ENCODE measurements at regions not wholly inside any gene's neighbourhood (a gene's known extent, or its start where the extent isn't known, plus 50 kb on each side); places are given as distances from the start of the nearest gene placed in this dataset.

DNA sequence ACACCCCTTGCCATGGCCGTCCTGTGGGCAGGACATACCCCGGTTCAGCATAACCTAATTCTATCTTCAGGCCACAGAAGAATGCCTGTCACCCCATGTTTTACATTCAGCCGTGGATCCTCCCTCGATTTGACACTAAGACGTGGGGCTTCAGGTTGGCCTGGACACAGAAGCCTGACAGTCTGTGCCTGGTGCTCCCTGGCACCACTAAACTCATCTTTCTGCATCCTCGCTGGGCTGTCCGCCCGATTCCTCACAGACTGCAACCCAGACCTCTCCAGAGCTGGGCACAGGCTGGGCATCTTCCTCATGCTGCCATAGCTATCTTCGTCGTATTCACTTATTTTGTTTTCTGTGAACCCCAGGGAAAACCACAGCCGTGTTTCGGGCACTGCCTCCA is 117.8 kb upstream of the IQSEC1 start:
- H3K4me3 Mint-ChIP-seq = no peak overlapping the region
- Histone ChIP-seq H3K27ac (ENCODE audit: insufficient read depth, low read length, poor library complexity, severe bottlenecking) (no peak overlapping the region), H3K27me3 (ENCODE audit: control insufficient read depth, insufficient read depth, low read length) (no peaks in the 10 kb centered on the region), H3K4me3 (ENCODE audit: low read depth, low read length) (no peak overlapping the region), H3K9me3 (ENCODE audit: control insufficient read depth in 2 of 2, low read length in 2 of 2) (no peaks in the 10 kb centered on the region), H3K36me3 (ENCODE audit: control insufficient read depth, insufficient read depth, low read length) (no peaks in the 10 kb centered on the region), H3K4me1 (ENCODE audit: control insufficient read depth, insufficient read depth, low read length, poor library complexity, severe bottlenecking) (peaks cover 6% of the 10 kb centered on the region)
- H3K36me3 Mint-ChIP-seq = no peaks in the 10 kb centered on the region
- H3K9me3 Mint-ChIP-seq = peaks cover 0 to 7% (median 0%) of the 10 kb centered on the region in 7 donors
- no peak for ATAC-seq (ENCODE audit: low read depth in 2 of 2)
- no peak overlapping the region for H3K27ac Mint-ChIP-seq
- H3K27me3 Mint-ChIP-seq = peaks cover 17% of the 10 kb centered on the region
- H3K4me1 Mint-ChIP-seq = peaks cover 0 to 7% (median 3%) of the 10 kb centered on the region in 4 donors
- DNase-seq = no peak

DNA sequence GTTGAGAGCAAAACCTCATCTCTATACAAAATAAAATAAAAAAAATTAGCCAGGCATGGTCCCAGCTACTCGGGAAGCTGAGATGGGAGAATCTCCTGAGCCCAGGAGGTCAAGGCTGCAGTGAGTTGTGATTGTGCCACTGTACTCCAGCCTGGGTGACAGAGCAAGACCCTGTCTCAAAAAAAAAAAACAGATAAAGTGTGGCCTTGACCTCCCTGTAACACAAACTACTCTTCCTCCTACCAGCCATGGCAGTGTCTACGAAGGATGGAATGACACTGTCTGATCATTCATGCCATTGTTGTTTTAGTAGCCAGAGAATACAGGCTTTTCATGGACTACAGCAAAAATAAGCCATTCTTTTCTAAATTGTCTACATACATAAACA is 117.1 kb upstream of the IQSEC1 start:
- H3K36me3 Mint-ChIP-seq = no peaks in the 10 kb centered on the region
- H3K4me1 ChIP-seq (ENCODE audit: control insufficient read depth, insufficient read depth, low read length, poor library complexity, severe bottlenecking) = peaks cover 6% of the 10 kb centered on the region
- no peak overlapping the region for H3K4me3 ChIP-seq (ENCODE audit: low read depth, low read length)
- H3K36me3 ChIP-seq (ENCODE audit: control insufficient read depth, insufficient read depth, low read length) = no peaks in the 10 kb centered on the region
- no peak overlapping the region for H3K27ac Mint-ChIP-seq
- peaks cover 17% of the 10 kb centered on the region for H3K27me3 Mint-ChIP-seq
- peaks cover 0 to 7% (median 0%) of the 10 kb centered on the region in 7 donors for H3K9me3 Mint-ChIP-seq
- DNase-seq (no peak), ATAC-seq (ENCODE audit: low read depth in 2 of 2) (no peak)
- no peak overlapping the region for H3K4me3 Mint-ChIP-seq
- H3K4me1 Mint-ChIP-seq = peaks cover 0 to 7% (median 3%) of the 10 kb centered on the region in 4 donors
- no peaks in the 10 kb centered on the region for H3K9me3 ChIP-seq (ENCODE audit: control insufficient read depth in 2 of 2, low read length in 2 of 2)
- no peak overlapping the region for H3K27ac ChIP-seq (ENCODE audit: insufficient read depth, low read length, poor library complexity, severe bottlenecking)
- no peaks in the 10 kb centered on the region for H3K27me3 ChIP-seq (ENCODE audit: control insufficient read depth, insufficient read depth, low read length)

DNA sequence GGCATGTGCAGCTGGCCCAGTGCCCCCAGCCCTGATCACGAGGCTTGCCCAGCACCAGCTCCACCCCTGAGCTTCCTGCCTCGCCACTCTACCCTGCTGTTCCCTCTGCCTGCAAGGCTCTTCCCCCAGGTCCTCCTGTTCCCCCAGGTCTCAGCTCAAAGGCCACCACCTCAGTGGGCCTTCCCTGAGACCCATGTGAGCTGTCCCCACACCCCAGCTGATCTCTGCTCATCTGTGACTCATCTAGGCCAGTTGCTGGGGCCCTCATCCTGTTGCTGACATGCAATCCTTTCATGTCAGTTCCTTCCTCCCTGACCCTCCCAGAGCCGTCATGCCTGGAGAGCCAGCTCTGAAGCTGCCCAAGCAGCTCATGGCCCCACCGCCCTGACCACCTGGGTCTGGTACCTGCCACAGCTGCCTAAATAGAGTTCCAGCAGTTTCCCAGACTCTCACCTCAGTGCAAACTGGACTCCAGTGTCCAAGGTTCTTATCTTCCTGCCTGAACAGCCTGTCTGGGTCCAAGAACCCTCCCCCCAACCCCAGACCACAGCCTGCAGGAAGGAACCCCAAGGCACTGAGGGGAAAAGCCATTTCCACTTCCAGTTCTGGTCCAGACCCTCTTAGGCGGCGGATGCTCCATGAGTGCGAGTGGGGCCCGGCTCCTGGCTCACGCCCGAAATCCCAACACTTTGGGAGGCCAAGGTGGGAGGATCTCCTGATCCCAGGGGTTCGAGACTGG is 116.6 kb upstream of the IQSEC1 start:
- H3K27ac ChIP-seq (ENCODE audit: insufficient read depth, low read length, poor library complexity, severe bottlenecking) = no peak overlapping the region
- Mint-ChIP-seq H3K36me3 (no peaks in the 10 kb centered on the region), H3K27ac (peak overlapping the region in 1 of 3 donors; percentile 3), H3K4me1 (peaks cover 0 to 7% (median 3%) of the 10 kb centered on the region in 4 donors), H3K4me3 (peak overlapping the region in 1 of 4 donors; percentile 84), H3K9me3 (peaks cover 0 to 7% (median 0%) of the 10 kb centered on the region in 7 donors), H3K27me3 (peaks cover 17% of the 10 kb centered on the region)
- no peaks in the 10 kb centered on the region for H3K36me3 ChIP-seq (ENCODE audit: control insufficient read depth, insufficient read depth, low read length)
- no peak overlapping the region for H3K4me3 ChIP-seq (ENCODE audit: low read depth, low read length)
- H3K27me3 ChIP-seq (ENCODE audit: control insufficient read depth, insufficient read depth, low read length) = no peaks in the 10 kb centered on the region
- peak in 1 of 2 donors; percentile 59 for ATAC-seq (ENCODE audit: low read depth in 2 of 2)
- peak in 1 of 3 donors; percentile 66 for DNase-seq
- H3K4me1 ChIP-seq (ENCODE audit: control insufficient read depth, insufficient read depth, low read length, poor library complexity, severe bottlenecking) = peaks cover 6% of the 10 kb centered on the region
- H3K9me3 ChIP-seq (ENCODE audit: control insufficient read depth in 2 of 2, low read length in 2 of 2) = no peaks in the 10 kb centered on the region

DNA sequence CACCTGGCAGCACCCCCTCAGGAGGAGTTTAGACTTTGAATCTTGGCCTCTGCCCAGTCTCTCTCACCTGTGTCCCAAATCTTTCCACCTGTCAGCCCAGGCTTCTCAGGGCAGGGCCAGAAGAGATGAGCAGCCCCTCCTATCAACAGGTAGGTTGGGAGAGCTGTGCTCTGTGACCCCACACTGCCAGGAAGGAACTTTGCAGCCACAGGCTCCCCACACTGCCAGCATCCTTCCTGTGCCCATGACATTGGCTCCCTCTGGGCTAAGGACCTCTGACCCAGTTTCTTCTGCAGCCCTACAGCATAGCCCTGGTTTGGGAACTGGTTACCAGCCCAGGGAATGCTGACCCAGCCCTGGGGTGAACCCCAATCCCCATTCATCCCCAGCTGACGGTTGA is 115.7 kb upstream of the IQSEC1 start:
- H3K27ac ChIP-seq (ENCODE audit: insufficient read depth, low read length, poor library complexity, severe bottlenecking) = no peak overlapping the region
- DNase-seq (no peak), ATAC-seq (ENCODE audit: low read depth in 2 of 2) (no peak)
- H3K9me3 Mint-ChIP-seq = peaks cover 0 to 7% (median 2%) of the 10 kb centered on the region in 7 donors
- H3K36me3 Mint-ChIP-seq = no peaks in the 10 kb centered on the region
- H3K4me3 ChIP-seq (ENCODE audit: low read depth, low read length) = no peak overlapping the region
- no peaks in the 10 kb centered on the region for H3K9me3 ChIP-seq (ENCODE audit: control insufficient read depth in 2 of 2, low read length in 2 of 2)
- H3K27me3 ChIP-seq (ENCODE audit: control insufficient read depth, insufficient read depth, low read length) = no peaks in the 10 kb centered on the region
- H3K27me3 Mint-ChIP-seq = peaks cover 17% of the 10 kb centered on the region
- peaks cover 0 to 7% (median 3%) of the 10 kb centered on the region in 4 donors for H3K4me1 Mint-ChIP-seq
- H3K4me1 ChIP-seq (ENCODE audit: control insufficient read depth, insufficient read depth, low read length, poor library complexity, severe bottlenecking) = peaks cover 6% of the 10 kb centered on the region
- H3K4me3 Mint-ChIP-seq = no peak overlapping the region
- H3K36me3 ChIP-seq (ENCODE audit: control insufficient read depth, insufficient read depth, low read length) = no peaks in the 10 kb centered on the region
- H3K27ac Mint-ChIP-seq = no peak overlapping the region

DNA sequence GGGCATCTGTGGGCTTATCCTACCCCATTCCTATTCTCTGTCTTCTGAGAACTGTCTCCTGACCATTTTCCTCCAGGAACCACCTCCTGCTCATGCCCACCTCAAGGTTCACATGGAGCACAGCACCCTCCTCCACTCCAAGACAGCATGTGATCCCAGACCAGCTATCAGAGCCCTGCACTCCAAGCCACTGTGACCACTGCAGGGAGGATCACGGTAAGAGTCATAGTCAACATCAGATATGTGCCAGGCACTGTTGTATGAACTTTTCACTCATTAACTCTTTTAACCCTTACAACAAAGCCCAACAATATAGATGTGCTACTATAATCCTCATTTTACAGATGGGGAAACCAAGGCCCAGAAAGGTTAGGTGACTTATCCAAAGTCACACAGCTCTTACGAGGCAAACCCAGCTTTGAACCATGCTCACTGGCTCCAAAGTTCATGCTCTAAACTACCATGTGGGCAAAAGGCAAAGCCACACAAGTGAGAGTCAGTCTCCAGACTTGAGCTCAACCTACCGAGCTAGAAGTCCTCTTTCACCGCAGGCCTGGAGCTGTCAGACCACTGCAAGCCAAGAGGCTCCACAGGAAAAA is 115.1 kb upstream of the IQSEC1 start:
- ATAC-seq (ENCODE audit: low read depth in 2 of 2) (no peak), DNase-seq (no peak)
- H3K27me3 ChIP-seq (ENCODE audit: control insufficient read depth, insufficient read depth, low read length) = no peaks in the 10 kb centered on the region
- H3K9me3 Mint-ChIP-seq = peaks cover 0 to 7% (median 2%) of the 10 kb centered on the region in 7 donors
- H3K27me3 Mint-ChIP-seq = peaks cover 13% of the 10 kb centered on the region
- H3K27ac Mint-ChIP-seq = peak overlapping the region in 1 of 3 donors; percentile 34
- H3K27ac ChIP-seq (ENCODE audit: insufficient read depth, low read length, poor library complexity, severe bottlenecking) = no peak overlapping the region
- H3K4me1 ChIP-seq (ENCODE audit: control insufficient read depth, insufficient read depth, low read length, poor library complexity, severe bottlenecking) = peaks cover 6% of the 10 kb centered on the region
- no peaks in the 10 kb centered on the region for H3K36me3 Mint-ChIP-seq
- no peak overlapping the region for H3K4me3 Mint-ChIP-seq
- peaks cover 0 to 7% (median 3%) of the 10 kb centered on the region in 4 donors for H3K4me1 Mint-ChIP-seq
- H3K36me3 ChIP-seq (ENCODE audit: control insufficient read depth, insufficient read depth, low read length) = no peaks in the 10 kb centered on the region
- H3K9me3 ChIP-seq (ENCODE audit: control insufficient read depth in 2 of 2, low read length in 2 of 2) = no peaks in the 10 kb centered on the region
- H3K4me3 ChIP-seq (ENCODE audit: low read depth, low read length) = no peak overlapping the region

DNA sequence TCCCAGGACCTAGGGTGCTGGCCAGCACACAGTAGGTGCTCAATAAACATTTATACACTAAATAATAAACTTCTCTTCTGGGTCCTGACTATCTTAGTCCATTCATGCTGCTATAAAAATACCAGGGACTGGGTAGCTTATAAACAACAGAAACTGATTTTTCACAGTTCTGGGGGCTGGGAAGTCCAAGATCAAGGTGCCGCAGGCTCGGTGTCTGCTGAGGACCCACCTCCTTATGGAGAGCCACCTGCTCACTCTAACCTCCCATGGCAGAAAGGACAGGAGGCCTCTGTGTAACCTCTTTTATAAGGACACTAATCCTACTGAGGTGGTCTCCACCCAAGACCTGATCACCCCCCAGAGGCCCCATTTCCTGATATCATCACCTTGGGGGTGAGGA is 114.4 kb upstream of the IQSEC1 start:
- ATAC-seq (ENCODE audit: low read depth in 2 of 2) = no peak
- Mint-ChIP-seq H3K4me1 (peaks cover 0 to 7% (median 3%) of the 10 kb centered on the region in 4 donors), H3K27me3 (peaks cover 13% of the 10 kb centered on the region), H3K36me3 (no peaks in the 10 kb centered on the region), H3K27ac (no peak overlapping the region), H3K9me3 (peaks cover 0 to 7% (median 2%) of the 10 kb centered on the region in 7 donors), H3K4me3 (no peak overlapping the region)
- peaks cover 6% of the 10 kb centered on the region for H3K4me1 ChIP-seq (ENCODE audit: control insufficient read depth, insufficient read depth, low read length, poor library complexity, severe bottlenecking)
- no peak overlapping the region for H3K27ac ChIP-seq (ENCODE audit: insufficient read depth, low read length, poor library complexity, severe bottlenecking)
- no peak overlapping the region for H3K4me3 ChIP-seq (ENCODE audit: low read depth, low read length)
- no peaks in the 10 kb centered on the region for H3K9me3 ChIP-seq (ENCODE audit: control insufficient read depth in 2 of 2, low read length in 2 of 2)
- no peak for DNase-seq
- no peaks in the 10 kb centered on the region for H3K36me3 ChIP-seq (ENCODE audit: control insufficient read depth, insufficient read depth, low read length)
- no peaks in the 10 kb centered on the region for H3K27me3 ChIP-seq (ENCODE audit: control insufficient read depth, insufficient read depth, low read length)

DNA sequence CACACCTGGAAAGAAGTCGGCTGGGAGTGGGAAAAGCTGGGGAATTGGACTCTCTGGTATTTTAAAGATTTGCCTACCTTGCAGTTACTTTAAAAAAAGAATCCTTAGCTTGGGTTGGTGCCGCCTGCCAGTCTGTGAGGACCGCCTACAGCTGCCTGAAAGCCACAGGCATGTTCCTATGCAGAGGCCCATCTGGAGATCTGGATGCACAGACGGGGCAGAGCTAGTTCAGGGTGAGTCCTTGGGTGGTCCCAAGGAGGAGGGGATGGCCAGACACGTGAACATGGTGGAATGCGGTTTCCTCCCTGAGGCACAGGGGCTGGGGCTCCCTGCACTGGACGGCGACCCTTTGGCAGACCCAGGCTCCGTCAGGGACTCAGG is 113.2 kb upstream of the IQSEC1 start:
- peaks cover 0 to 7% (median 3%) of the 10 kb centered on the region in 7 donors for H3K9me3 Mint-ChIP-seq
- H3K4me1 Mint-ChIP-seq = peaks cover 0 to 7% (median 3%) of the 10 kb centered on the region in 4 donors
- DNase-seq = no peak

More for the DNA sequence above, 113.2 kb upstream of the IQSEC1 start:
- no peak overlapping the region for H3K27ac ChIP-seq (ENCODE audit: insufficient read depth, low read length, poor library complexity, severe bottlenecking)
- Mint-ChIP-seq H3K27ac (no peak overlapping the region), H3K36me3 (no peaks in the 10 kb centered on the region), H3K27me3 (peaks cover 9% of the 10 kb centered on the region), H3K4me3 (no peak overlapping the region)
- no peak overlapping the region for H3K4me3 ChIP-seq (ENCODE audit: low read depth, low read length)
- peaks cover 0 to 3% of the 10 kb centered on the region in 2 experiments for H3K9me3 ChIP-seq (ENCODE audit: control insufficient read depth in 2 of 2, low read length in 2 of 2)
- H3K4me1 ChIP-seq (ENCODE audit: control insufficient read depth, insufficient read depth, low read length, poor library complexity, severe bottlenecking) = peaks cover 6% of the 10 kb centered on the region
- H3K27me3 ChIP-seq (ENCODE audit: control insufficient read depth, insufficient read depth, low read length) = no peaks in the 10 kb centered on the region
- no peaks in the 10 kb centered on the region for H3K36me3 ChIP-seq (ENCODE audit: control insufficient read depth, insufficient read depth, low read length)
- ATAC-seq (ENCODE audit: low read depth in 2 of 2) = no peak
